ENCODE measurements at regions not wholly inside any gene's neighbourhood (a gene's known extent, or its start where the extent isn't known, plus 50 kb on each side); places are given as distances from the start of the nearest gene placed in this dataset.

DNA sequence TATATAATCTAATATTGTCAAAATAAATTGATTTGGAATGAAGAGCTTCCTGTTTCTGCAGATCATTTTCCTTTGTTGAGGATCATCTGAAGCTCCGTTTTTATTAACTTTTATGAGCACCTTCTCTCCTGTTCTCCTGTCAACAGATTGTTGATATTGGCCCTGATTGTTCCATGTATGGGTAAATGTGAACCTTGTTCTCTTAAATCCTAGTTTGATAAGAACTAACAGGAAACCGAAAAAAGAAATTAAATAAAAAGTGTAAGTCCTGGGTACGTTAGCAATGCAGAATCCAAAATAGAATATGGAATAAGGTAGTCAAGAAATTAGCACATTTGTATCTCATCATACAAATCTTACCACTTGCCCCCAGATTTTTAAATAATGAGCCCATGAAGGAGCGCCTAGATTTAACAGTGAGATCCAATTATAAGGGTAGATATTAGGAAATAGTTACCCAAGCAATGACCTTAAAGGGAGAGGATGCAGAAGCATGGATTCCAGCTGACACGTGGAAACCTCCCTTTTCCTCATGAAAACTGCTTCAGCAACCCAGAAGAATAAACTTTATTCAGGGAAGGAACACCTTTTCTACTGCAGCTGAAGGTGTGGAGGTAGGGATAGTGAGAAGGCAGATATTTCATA lies 80.8 kb upstream of the PIK3R1 start:
- TF ChIP-seq GATA3 (IDR thresholded peaks at IDR 0.05; ENCODE audit: low read depth, low read length) (no peak), GATA2 (IDR thresholded peaks at IDR 0.05; ENCODE audit: low read depth, low read length) (no peak)
